Neural progenitor cell (in vitro differentiated cells): ENCODE measurements at regions not wholly inside any gene's neighbourhood (a gene's known extent, or its start where the extent isn't known, plus 50 kb on each side); places are given as distances from the start of the nearest gene placed in this dataset.

Experiments used
- CTCF ChIP-seq: fragments of 200-600 bp; sonication (generic); IDR thresholded peaks from 2 replicates; pipeline ENCODE4 v1.5.1; 2017; ENCODE audit warnings: antibody characterized with exemption, mild to moderate bottlenecking
- EZH2phosphoT487 ChIP-seq: fragments of 200-600 bp; sonication (generic); IDR thresholded peaks from 2 replicates; pipeline ENCODE4 v1.6.1; 2017; ENCODE audit warnings: antibody characterized with exemption

GRCh38 chr9:88786291-88787079 lies 204.8 kb upstream of the S1PR3 start:
- TF ChIP-seq CTCF (no peak), EZH2phosphoT487 (no peak)
